OCI-LY7 (cell line): ENCODE measurements at regions not wholly inside any gene's neighbourhood (a gene's known extent, or its start where the extent isn't known, plus 50 kb on each side); places are given as distances from the start of the nearest gene placed in this dataset.

Experiments
- EZH2phosphoT487 ChIP-seq: fragments of 200-600 bp; sonication (generic); IDR thresholded peaks from 2 replicates; pipeline ENCODE4 v1.6.1; 2018; ENCODE audit warnings: low read depth, borderline replicate concordance, mild to moderate bottlenecking, mixed run types, antibody characterized with exemption, low read length, moderate library complexity, mixed read lengths
- TF ChIP-seq, protein P1 (sequence below): fragments of 200-600 bp; sonication (generic); conservative IDR thresholded peaks from 2 replicates; pipeline ENCODE4 v1.5.1; 2014; ENCODE audit warnings: mild to moderate bottlenecking, antibody characterized with exemption, low read length, moderate library complexity, mixed read lengths

DNA sequence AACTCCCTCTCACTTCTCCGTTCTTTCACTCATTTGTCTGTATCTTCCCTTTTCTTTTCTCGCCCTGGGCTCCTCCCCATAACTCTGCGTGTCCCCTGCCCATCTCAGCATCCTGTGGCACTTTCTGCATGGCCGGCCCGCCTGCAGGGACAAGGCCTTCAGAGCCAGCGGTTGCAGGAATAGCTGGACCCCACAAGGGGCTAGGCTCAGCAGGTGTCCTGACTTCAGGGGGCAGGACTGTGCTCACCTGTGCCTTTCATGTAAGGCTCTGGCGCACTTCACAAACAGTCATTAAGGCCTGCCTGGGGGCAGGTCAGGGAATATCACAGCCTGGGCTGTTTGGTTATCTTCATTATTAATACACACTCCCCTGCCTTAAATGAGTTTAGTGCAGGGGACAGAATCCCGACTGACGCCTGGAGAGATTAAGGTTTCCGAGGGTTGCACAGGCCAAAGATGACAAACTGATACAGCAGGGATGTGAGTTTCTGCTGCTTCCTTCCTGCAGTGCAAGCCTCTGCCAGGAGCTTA, 768.8 kb upstream of the TBX3 start:
- TF ChIP-seq, protein P1, sequence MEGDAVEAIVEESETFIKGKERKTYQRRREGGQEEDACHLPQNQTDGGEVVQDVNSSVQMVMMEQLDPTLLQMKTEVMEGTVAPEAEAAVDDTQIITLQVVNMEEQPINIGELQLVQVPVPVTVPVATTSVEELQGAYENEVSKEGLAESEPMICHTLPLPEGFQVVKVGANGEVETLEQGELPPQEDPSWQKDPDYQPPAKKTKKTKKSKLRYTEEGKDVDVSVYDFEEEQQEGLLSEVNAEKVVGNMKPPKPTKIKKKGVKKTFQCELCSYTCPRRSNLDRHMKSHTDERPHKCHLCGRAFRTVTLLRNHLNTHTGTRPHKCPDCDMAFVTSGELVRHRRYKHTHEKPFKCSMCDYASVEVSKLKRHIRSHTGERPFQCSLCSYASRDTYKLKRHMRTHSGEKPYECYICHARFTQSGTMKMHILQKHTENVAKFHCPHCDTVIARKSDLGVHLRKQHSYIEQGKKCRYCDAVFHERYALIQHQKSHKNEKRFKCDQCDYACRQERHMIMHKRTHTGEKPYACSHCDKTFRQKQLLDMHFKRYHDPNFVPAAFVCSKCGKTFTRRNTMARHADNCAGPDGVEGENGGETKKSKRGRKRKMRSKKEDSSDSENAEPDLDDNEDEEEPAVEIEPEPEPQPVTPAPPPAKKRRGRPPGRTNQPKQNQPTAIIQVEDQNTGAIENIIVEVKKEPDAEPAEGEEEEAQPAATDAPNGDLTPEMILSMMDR = no peak
- TF ChIP-seq EZH2phosphoT487 = no peak
